Transverse colon (tissue), 4 donors: ENCODE measurements at regions not wholly inside any gene's neighbourhood (a gene's known extent, or its start where the extent isn't known, plus 50 kb on each side); places are given as distances from the start of the nearest gene placed in this dataset.

Source experiments
- DNase-seq: peaks from one replicate; pipeline ENCODE4 v3.0.0-alpha.2; 2019
- H3K27ac ChIP-seq, 4 donors: fragments of 200-600 bp; sonication (generic); 2 replicates each; pipeline ENCODE4 v1.5.1; 2016 to 2018; ENCODE audit warnings: inconsistent platforms in 4 of 4
- H3K27me3 ChIP-seq: fragments of 200-600 bp; sonication (generic); 2 replicates; pipeline ENCODE4 v1.5.1; 2017; ENCODE audit warnings: inconsistent platforms
- H3K36me3 ChIP-seq, 4 donors: fragments of 200-600 bp; sonication (generic); 2 replicates each; pipeline ENCODE4 v1.5.1; 2017 to 2019; ENCODE audit warnings: inconsistent platforms in 4 of 4
- H3K4me1 ChIP-seq, 4 donors: fragments of 200-600 bp; sonication (generic); 2 replicates each; pipeline ENCODE4 v1.5.1; 2017 to 2020; ENCODE audit warnings: inconsistent platforms in 4 of 4
- H3K4me3 ChIP-seq, 4 donors: fragments of 200-600 bp; sonication (generic); 1 replicate in 1 of 4; 2 replicates in 3 of 4; pipeline versions ENCODE4 v1.5.1 to v1.6.1; 2017 to 2019; ENCODE audit warnings: inconsistent platforms in 4 of 4
- H3K9me3 ChIP-seq, 2 donors: fragments of 200-600 bp; sonication (generic); 2 replicates each; pipeline ENCODE4 v1.5.1; 2017 to 2019; ENCODE audit warnings: inconsistent platforms in 2 of 2
- EP300 ChIP-seq: sonication (generic); formaldehyde crosslinking; IDR thresholded peaks from one replicate; pipeline ENCODE4 v1.6.1; 2017; ENCODE audit warnings: antibody characterized with exemption, low read depth
- POLR2A ChIP-seq: fragments of 450-650 bp; IDR thresholded peaks from one replicate; pipeline ENCODE4 v1.6.1; 2016; ENCODE audit warnings: antibody characterized with exemption, mild to moderate bottlenecking, moderate library complexity
- POLR2AphosphoS5 ChIP-seq, 3 donors: sonication (generic); formaldehyde crosslinking; IDR thresholded peaks; one replicate each; pipeline ENCODE4 v1.6.1; 2016; ENCODE audit warnings: antibody characterized with exemption in 3 of 3
- WGBS, 2 donors: methylation state at CpG; one replicate each; pipeline ENCODE4 v1.1.5; 2018; ENCODE audit warnings: low coverage in 1 of 2; 5-methylcytosine and 5-hydroxymethylcytosine counted together
- in situ Hi-C, 4 donors: fragments of 200-750 bp; cut with MboI; loops; one replicate each; pipeline versions ENCODE4 v1.15.0 to v1.15.1; 2017; ENCODE audit warnings: low sequenced_read_pairs in 3 of 4, low pct_ligation_motif_present in 1 of 4, low pct_unique_long_range_greater_than_20kb in 1 of 4
- intact Hi-C: fragments of 100-400 bp; cut with DNase I; formaldehyde crosslinking; loops from one replicate; pipeline ENCODE4 v1.15.1; 2023; ENCODE audit warnings: low total_unique reads
- TF ChIP-seq, protein P1 (sequence below), 5 experiments: fragments of 200-600 bp in 3 of 5; fragments of 450-650 bp in 2 of 5; sonication (generic) in 3 of 5; IDR thresholded peaks; 1 replicate in 2 of 5; 2 replicates in 3 of 5; pipeline ENCODE4 v1.5.1; 2016 to 2017; ENCODE audit warnings: antibody characterized with exemption in 5 of 5, inconsistent platforms in 3 of 5, mild to moderate bottlenecking in 2 of 5, moderate library complexity in 1 of 5

GRCh38 chr7:19565602-19566001 lies 143.2 kb downstream of the POLR1F start:
- TF ChIP-seq POLR2AphosphoS5 (IDR thresholded peaks at IDR 0.05) = no peak
- no peak for TF ChIP-seq EP300
- no peak for TF ChIP-seq POLR2A
- TF ChIP-seq, protein P1, sequence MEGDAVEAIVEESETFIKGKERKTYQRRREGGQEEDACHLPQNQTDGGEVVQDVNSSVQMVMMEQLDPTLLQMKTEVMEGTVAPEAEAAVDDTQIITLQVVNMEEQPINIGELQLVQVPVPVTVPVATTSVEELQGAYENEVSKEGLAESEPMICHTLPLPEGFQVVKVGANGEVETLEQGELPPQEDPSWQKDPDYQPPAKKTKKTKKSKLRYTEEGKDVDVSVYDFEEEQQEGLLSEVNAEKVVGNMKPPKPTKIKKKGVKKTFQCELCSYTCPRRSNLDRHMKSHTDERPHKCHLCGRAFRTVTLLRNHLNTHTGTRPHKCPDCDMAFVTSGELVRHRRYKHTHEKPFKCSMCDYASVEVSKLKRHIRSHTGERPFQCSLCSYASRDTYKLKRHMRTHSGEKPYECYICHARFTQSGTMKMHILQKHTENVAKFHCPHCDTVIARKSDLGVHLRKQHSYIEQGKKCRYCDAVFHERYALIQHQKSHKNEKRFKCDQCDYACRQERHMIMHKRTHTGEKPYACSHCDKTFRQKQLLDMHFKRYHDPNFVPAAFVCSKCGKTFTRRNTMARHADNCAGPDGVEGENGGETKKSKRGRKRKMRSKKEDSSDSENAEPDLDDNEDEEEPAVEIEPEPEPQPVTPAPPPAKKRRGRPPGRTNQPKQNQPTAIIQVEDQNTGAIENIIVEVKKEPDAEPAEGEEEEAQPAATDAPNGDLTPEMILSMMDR (IDR thresholded peaks at IDR 0.05) = no peak
- in situ Hi-C loops (no loop called here), intact Hi-C loops (no loop called here)
- H3K9me3 ChIP-seq = no peaks in the 10 kb centered on the region
- H3K27me3 ChIP-seq = no peaks in the 10 kb centered on the region
- no peak overlapping the region for H3K27ac ChIP-seq
- no peak overlapping the region for H3K4me3 ChIP-seq
- no peak for DNase-seq
- H3K4me1 ChIP-seq = no peaks in the 10 kb centered on the region
- H3K36me3 ChIP-seq = peaks cover 0 to 2% (median 0%) of the 10 kb centered on the region in 4 donors

DNA sequence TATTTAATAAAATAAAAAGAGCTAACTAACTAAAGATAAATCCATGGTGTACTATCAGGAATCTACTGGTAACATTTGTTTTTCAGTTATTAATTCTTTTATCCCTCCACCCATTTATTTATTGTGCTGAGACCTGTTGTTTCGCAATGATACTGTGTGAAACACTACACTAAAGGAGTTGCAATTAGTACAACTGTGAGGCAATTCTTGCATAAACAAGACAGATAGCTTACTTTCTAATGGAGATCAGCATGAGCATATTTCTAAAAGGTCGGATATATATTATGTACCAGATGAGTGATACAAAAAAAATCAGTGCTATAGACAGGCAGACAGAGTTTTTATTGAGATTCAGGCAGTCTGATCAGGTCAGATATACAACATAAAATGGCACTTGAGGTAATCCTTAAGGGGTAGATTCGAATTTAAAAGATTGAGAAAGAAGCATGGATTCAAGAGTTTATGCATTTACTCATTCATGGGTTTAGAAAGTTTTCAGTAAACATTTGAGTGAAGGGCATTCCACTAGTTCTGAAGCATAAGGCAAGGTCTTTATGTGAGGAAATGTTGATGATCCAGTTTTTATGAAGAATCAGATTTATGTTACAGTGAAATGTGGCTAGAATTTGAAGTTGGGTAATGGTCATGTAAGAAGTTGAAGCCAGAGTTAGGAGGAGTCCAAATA lies 147.6 kb downstream of the POLR1F start:
- Histone ChIP-seq H3K36me3 (peaks cover 0 to 2% (median 0%) of the 10 kb centered on the region in 4 donors), H3K4me1 (no peaks in the 10 kb centered on the region), H3K27ac (no peak overlapping the region), H3K4me3 (no peak overlapping the region), H3K9me3 (no peaks in the 10 kb centered on the region), H3K27me3 (no peaks in the 10 kb centered on the region)
- in situ Hi-C loops = no loop called here
- no peak for TF ChIP-seq POLR2AphosphoS5 (IDR thresholded peaks at IDR 0.05)
- TF ChIP-seq, protein P1 (IDR thresholded peaks at IDR 0.05) = no peak
- no peak for TF ChIP-seq EP300
- no peak for TF ChIP-seq POLR2A
- no peak for DNase-seq
- intact Hi-C loops = no loop called here
- 64 to 68% methylated on average over 3 of the region's 3 CpGs for WGBS, 2 donors

GRCh38 chr7:19560111-19560883 lies 148.5 kb downstream of the POLR1F start:
- DNase-seq = no peak
- Histone ChIP-seq H3K27ac (no peak overlapping the region), H3K9me3 (no peaks in the 10 kb centered on the region), H3K4me1 (no peaks in the 10 kb centered on the region), H3K27me3 (no peaks in the 10 kb centered on the region), H3K36me3 (peaks cover 0 to 2% (median 0%) of the 10 kb centered on the region in 4 donors), H3K4me3 (no peak overlapping the region)
- WGBS, 2 donors = 49 to 68% methylated on average over 8 of the region's 8 CpGs
- TF ChIP-seq, protein P1 (IDR thresholded peaks at IDR 0.05) = no peak
- no peak for TF ChIP-seq EP300
- no peak for TF ChIP-seq POLR2A
- TF ChIP-seq POLR2AphosphoS5 (IDR thresholded peaks at IDR 0.05) = no peak
- intact Hi-C loops = no loop called here
- in situ Hi-C loops = no loop called here

DNA sequence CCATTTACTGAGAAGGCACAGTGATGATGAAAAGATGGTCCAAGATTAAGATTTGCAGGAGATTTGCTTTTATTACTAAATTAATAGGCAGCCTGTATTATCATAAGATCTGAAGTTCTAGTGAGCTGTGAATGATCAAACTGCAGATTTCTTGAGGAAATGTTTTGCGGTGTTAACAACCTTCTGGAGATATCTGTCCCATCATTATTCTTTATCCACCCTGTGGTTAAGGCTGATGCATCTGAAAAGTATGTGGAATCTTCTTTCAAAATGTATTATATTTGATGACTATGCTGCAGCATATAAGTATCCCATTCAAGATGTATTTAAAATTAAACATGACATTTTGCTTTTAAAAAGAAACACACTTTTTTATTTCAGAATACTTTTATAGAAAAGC lies 150.3 kb downstream of the POLR1F start:
- H3K4me1 ChIP-seq = no peaks in the 10 kb centered on the region
- WGBS, 2 donors = 96 to 100% methylated on average over 1 of the region's 1 CpG
- no peaks in the 10 kb centered on the region for H3K36me3 ChIP-seq
- no peak overlapping the region for H3K27ac ChIP-seq
- in situ Hi-C loops = no loop called here
- no peak overlapping the region for H3K4me3 ChIP-seq
- TF ChIP-seq, protein P1 (IDR thresholded peaks at IDR 0.05) = no peak
- TF ChIP-seq POLR2A (no peak), EP300 (no peak), POLR2AphosphoS5 (IDR thresholded peaks at IDR 0.05) (no peak)
- no peaks in the 10 kb centered on the region for H3K9me3 ChIP-seq
- intact Hi-C loops = no loop called here
- H3K27me3 ChIP-seq = no peaks in the 10 kb centered on the region
- DNase-seq = no peak
